ENCODE measurements at regions not wholly inside any gene's neighbourhood (a gene's known extent, or its start where the extent isn't known, plus 50 kb on each side); places are given as distances from the start of the nearest gene placed in this dataset.

DNA sequence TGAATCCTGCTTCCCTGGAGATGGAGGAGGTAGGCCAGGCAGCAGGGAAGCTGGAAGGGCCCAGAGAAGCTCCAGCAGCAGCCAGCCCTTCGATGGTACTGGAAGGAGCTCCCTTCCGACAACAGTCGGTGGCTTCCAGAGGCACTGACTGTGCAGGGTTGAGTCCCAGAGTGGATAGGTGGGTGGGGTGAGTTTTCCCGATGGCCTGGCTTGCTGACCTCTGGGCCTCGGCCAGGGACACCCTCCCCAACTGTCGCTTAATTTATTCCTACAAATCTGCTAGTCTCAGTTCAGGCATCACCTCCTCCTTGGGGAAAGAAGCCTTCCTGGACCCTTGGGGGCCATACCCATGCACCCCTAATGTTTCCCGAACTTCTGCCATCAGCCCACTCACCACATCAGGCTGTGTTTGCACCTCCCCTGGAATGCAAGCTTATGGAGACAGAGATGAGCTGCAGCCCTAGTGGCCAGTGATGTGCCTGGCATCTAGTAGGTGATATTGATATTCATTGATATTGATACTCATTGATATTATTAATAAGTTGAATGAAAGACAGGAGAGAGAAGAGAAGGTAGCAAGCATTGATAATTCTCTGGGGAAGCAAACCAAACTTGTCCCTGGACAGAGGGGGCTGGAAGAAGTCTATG is 104.6 kb upstream of the BOD1 start:
- DNase-seq, result no peak

DNA sequence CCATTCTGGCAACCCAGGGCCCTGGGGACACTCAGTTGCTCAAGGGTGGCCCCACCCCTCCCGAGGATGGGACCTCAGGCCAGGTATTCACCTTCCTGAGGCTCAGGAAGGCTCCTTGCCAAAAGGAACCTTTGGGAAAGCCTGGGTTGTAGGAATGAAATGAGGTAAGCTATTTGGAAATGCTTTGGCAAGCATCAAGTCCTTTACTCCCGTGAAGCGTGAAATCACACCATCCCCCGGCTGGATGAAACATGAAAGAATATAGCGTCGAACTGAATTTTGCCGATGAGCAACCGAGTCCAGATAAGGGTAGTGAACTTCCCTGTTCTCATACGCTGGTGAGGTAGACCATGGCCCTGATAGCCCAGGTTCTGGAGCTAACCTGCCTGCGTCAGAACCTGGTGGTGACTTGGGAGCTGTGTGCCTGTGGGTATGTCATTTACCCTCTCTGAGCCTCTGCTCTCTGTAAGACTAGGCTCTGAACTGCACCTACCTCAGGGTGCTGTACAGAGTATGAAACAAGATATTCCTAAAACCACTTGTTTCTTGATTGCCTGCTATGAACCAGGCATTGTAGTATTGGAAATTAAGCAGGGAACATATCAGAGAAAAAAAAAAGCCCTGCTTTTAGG is 105.3 kb upstream of the BOD1 start:
- DNase-seq, result no peak

DNA sequence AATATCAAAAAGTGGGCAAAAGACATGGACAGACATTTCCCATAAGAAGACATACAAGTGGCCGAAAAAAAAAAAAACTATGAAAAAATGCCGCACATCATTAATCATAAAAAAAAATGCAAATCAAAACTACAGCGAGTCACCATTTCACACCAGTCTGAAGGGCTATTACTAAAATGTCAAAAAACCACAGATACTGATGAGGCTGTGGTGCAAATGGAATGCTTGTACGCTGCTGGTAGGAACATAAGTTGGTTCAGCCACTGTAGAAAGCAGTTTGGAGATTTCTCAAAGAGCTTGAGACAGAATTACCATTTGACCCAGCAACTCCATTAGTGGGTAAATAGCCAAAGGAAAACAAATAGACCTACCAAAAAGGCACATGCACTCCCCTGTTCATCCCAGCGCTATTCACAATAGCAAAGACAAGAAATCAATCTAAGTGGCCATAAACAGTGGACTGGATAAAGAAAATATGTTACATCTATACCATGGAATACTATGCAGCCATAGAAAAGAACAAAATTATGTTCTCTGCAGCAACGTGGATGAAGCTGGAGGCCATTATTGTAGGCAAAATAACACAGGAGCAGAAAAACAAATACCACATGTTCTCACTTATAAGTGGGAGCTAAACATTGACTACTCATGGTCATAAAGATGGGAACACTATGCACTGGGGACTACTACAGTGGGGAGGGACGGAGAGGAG is 110.6 kb upstream of the BOD1 start:
- DNase-seq, result no peak

DNA sequence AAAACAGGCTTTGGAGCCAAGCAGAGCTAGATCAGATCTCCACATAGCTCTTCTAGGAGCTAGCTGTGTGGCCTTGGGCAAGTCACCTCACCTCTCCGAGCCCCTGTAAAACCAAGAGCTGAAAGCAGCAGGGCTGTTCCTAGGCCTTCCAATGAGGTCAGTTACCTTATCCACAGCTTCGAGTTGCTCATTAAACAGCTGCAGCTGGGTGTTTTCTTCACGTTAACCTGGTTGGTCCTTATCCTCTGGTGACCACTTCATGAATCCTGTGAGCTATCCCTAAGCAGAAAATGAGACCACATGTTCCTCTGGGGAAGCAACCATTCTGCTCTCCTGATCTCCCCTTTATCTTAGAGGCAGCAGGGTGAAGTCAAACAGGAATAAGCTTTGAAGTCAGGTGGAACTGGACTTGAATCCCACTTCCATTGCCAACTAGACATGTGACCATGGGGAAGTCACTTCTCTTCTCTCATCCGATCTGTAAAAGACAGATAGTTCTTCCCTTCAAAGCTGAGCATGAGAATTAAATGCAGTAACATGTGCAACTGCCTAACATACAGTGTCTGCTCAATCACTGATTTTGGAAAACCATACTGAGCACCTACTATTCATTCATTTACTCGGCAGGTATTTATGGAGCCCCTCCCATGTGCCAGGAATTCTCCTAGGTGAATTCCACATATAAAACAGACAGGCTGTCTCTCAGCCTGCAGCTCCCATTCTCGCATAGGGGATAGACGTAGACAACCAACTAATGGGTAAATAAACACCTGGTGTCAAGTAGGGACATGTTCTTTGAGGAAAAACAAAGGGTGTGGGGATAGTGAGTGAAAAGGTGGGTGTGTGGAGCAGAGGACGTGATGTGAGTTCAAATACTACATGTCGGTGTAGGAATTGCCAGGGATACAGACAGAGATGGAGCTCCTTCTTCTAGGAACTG is 111.7 kb upstream of the BOD1 start:
- DNase-seq, result no peak

DNA sequence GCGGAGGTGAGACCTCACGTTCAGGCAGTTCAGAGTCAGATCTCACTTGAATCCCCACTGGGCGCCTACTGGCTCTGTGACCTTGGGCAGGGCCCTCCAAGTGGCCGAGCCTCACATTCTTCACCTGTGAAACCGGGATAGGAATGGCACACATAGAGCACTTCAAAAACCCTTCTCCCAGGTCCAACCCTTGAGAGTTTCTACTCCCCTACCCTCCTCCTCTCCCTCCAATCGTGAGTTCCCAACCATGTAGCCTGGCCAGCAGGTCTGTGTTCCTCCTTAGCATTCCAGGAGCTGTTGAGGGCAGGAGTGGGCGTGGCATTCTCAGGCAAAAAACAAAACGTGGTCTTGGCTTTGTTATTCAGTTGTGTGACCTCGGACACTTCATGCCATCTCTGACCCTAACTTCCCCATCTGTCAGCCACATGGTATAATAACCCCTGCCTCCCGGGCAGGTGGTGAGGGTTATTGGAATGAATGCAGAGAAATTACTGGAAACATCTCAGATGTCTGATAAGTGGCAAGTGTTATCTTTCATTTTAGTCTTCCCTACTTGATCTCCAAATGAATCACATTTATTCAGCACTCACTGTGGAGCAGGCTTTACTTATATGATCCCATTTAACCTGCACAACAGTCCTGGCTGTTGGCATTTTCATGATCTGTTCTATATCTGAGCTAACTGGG is 112.8 kb upstream of the BOD1 start:
- no peak for DNase-seq

DNA sequence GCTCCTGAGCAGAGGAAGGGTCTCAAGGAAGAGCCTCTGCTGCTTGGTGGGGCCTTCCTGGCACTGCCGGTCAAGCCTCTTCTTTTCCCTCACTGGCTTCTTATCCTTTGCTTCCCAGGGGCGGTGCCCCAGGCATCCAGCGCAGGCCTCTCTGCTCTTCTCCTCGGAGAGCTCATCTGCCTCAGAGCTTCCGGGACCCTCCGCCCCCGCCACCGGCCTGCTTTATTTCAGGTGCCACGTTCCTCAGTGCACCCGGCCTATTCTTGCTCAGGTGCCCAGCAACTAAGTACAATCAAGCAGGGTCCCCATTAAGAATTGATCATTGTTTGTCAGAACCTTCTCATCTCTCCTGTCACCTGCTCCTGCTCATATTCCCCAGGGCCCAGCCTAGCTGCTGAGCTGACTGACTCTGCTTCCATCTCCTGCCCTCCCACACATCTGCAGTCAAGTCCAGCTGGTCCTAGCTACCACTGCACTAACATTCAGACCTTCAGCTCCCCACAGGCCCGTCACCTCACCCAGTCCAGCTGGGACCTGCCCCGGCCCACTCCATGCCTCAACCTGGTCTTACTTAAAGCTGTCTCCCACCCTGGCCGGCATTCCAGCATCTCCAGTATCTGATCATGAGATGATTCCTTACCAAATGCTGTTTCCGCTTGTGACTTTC is 114.3 kb upstream of the BOD1 start:
- DNase-seq, result no peak

DNA sequence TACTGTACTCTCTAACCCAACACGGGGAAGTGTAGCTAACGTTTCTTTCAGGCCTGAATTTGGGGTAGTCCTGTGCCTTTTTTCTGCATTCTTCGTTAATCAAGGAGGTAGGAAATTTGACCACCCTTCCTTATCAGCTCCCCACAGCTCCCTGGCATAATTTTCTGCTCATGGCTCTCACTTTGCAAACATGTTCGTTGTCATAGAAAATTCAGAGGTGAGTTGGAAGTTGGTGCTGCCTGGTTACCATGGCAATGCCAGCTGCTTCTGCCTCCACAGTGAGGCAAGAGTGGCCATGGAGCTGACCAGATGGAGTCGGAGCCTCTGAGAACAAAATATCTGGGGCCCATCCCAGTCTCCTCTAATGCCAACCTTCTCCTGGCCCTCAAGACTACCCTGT is 116.6 kb upstream of the BOD1 start:
- DNase-seq, result peak; percentile 9

DNA sequence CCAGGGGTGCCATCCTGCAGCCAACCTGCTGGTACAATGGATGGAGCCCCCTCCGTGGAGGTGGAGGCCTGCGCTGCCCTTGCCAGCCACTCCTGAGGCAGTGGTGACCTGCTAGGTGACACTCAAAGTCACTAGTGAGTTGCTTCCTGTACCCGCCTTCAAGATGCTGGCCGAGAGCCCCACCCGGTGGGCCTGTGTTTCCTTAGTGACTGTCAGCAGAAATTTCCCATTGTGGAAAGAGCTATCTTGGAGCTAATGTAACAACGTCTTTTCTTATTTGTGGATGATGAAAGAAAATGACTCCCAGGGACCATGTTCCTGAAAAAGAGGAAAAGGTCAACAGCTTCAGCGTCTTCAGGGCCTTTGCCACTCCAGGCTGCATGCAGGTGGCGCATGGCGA is 117.0 kb upstream of the BOD1 start:
- DNase-seq, result no peak

DNA sequence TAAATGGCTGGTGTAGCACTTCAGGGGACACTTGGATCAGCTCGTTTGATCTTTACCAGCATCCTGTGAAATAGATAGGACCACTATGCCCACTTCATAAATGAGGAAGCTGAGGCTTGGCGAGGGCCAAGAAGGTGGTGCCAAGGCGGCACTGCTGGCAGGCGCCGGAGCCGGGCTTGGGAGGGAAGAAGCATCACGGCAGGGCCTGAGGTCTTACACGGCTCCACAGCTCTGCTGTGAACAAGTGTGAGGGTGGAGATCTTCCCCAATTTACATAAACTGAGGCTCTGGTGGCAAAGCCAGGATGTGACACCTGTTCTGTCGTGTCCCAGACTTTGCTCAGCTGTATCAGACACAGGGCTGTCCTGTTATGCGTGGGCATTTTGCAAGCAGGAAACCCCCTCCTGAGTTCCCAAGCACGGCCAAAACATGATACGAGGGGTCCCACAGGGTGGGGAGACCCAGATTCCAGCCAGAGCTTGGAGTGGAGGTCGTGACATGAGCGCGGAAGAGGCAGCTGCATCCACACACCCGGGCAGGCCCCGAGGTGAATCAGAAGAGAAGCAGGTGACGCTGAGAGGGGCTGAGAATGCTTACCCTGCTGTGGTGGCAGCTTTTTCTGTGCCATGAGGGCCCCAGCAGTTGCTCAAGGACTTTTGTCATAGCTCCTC is 117.5 kb upstream of the BOD1 start:
- no peak for DNase-seq

DNA sequence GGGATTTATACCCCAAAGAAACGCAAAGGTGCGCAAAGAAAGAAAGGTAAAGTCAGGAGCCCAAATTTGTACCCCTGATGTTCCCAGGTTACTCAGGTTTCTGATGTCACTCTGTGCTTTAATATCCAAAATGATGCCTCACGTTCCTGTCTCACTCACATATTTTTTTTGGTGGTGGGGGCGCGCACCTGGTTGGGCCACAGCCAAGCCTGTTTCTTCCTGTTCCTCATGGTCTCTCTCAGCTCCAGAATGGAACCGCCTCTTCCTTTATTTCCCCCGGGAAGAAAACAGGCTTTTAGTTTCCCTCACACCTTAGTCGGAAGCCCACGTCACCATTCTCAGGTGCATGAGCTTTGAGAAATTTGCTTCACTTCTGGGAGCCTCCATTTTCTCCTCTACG is 118.3 kb upstream of the BOD1 start:
- DNase-seq, result no peak

DNA sequence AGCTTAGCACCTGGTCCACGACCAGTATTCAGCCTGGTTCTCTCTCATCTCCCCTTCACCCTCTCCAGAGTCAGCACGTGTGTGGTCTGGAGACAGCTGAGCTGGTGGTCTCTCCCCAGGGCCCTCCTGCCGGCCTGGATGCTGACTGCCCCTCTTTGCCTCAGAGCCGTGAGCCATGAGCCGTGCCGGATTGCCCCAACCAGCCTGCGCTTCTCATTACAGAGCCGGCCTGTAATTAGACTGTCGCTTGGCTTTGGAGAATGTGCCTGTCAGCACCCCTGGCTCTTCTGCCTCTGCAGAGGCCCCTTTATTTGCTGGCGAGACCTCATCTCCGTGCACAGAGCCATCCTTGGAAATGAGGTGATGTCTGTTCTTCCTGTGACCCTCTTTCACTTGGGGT is 118.7 kb upstream of the BOD1 start:
- no peak for DNase-seq

DNA sequence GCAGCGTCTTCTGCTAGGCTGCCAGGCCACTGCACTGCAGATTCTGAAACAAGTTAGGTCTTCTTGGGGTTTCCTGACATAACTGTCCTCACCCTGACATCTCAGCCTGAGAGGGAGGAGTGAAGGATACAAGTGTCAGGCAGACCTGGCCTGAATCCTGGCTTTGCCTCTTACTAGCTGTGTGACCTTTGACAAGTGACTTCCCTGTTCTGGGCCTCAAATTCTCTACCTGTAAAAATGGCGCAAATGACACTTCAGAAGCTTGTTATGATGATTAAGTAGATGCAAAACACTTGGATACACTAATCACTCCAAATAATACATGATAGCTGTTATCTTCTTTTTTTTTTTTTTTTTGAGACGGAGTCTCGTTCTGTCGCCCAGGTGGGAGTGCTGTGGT is 119.2 kb upstream of the BOD1 start:
- no peak for DNase-seq

DNA sequence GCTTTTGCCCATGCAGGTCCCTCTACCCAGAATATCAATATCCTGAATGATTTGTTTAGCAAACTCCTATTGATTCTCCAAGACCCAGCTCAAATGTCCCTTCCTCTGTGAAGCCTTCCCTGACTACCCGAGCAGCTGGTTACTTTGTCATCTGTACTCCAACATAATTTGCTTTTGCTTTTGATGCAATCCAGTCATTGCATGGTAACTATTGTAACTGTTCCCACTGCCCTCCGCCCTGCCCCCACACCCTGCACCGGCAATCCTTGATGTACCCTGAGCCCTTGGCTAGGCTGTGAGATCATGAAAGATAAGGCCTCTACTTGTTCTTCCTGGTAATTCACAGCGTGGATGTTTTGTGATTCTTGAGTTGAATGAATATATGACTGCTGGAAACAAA is 119.9 kb upstream of the BOD1 start:
- DNase-seq, result no peak

DNA sequence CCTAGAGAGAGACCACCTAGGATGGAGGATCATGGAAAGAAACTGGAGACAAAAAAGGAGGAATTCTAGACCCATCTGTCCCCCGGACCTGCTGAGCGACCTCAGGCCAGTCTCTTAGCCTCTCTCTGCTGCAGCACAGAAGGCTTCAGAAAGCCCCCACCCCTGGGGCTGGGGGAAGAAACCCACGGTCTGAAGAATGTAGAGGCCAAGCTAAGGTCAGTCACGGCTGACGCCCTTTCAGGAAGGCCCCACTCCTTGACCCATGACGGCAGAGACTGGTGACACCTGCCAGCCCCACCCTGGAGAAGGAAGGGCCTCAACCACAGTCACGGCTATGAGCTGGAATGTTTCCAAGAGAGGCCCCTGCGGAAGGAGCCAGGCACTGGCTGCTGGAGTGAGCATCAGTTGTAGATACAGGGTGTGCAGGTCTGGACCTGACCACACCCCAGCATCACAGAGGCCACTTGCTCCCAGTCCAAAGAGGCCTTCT is 120.5 kb upstream of the BOD1 start:
- no peak for DNase-seq

DNA sequence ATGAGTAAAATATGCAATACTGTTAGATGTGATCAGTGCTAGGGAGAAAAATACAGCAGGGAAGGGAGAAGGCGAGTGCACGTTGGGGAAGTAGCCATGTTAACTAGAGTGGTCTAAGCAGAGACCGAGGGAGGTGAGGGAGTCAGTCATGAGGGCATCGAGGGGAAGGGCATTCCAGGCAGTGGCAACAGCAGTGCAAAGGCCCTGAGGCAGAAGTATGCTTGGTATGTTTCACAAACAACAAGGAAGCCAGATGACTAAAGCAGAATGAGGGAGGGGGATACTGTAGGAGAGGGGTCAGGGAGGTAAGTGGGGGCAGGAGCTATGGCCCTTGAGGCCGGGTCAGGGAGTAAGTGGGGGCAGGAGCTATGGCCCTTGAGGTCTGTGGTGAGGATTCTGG is 123.3 kb upstream of the BOD1 start:
- DNase-seq, result no peak

DNA sequence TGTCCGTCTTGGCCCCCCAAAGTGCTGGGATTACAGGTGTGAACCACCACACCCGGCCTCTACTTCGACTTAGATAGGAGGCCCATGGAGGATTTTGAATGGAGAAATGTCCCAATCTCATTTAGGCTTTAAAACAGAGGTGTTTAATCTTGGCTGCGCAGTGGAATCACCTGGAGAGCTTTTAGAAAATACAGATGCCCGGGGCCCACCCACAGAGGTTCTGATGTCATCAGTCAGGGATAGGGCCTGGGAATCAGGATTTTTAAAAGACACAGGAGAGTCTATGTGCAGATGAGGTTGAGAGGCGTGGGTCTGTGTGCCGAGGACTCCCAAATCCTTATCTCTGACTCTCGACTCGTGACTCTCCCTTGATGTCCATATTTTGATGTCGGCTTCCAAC is 124.0 kb upstream of the BOD1 start:
- no peak for DNase-seq

DNA sequence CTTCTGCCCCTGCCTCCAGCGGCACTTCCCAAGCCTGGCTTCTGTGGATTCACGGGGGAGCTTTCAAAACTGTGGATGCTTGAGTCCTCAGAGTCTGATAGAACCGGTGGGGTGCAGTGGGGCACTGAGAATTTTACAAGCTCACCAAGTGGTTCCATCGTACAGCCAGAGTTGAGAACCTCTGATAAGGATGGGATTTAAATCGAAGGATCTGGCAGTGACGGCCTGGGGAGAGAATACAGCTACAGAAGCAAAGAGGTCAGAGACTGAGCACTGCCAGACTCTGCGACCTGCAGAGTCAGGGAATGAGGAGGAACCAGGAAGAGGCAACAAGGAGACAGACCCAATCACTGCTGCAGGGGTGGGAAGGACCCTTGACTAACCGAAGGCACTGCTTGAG is 124.6 kb upstream of the BOD1 start:
- DNase-seq, result no peak

DNA sequence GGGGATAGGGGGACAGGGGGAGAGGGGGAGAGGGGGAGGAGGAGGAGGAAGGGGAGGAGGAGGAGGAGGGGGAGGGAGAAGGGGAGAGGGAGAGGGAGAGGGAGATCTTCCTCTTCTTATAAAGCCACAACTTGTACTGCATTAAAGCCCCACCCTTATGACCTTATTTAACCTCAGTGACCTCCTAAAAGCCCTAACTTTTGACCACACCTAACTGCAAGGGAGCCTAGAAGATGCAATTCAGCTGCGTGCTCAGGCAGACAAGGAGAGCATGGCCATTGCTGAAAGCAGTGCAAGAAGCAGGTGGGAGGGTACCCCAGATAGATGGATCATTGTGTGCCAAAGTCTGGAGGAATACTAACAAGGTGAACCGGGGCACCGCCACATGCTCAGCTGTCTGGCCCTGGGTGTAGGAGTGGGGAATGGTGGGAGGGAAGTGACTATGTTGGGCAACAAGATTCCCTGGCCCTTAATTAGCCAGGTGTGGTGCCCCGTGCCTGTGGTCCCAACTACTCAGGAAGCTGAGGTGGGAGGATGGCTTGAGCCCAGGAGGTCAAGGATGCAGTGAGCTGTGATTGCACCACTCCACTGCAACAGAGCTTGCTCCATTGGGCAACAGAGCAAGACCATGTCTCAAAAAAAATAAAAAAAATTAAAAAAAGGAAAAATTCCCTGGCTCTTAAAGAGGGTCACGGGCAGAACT is 125.4 kb upstream of the BOD1 start:
- no peak for DNase-seq

DNA sequence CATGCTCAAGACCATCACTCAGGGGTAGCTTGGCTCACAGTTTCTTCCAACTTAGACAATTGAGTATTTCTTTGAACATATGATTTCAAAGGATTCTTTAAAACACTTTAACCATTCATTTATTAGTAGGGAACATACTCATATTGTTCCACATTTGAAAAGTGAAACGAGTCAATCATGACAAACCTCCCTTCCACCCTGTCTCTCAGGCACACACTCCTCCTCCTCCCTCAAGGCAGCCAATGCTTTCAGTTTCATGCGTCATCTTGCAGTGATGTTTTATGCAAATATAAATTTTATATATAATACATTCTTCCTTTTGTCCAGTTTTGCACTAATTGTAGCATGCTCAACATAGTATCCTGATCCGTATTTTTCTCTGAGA is 126.0 kb upstream of the BOD1 start:
- DNase-seq, result no peak

DNA sequence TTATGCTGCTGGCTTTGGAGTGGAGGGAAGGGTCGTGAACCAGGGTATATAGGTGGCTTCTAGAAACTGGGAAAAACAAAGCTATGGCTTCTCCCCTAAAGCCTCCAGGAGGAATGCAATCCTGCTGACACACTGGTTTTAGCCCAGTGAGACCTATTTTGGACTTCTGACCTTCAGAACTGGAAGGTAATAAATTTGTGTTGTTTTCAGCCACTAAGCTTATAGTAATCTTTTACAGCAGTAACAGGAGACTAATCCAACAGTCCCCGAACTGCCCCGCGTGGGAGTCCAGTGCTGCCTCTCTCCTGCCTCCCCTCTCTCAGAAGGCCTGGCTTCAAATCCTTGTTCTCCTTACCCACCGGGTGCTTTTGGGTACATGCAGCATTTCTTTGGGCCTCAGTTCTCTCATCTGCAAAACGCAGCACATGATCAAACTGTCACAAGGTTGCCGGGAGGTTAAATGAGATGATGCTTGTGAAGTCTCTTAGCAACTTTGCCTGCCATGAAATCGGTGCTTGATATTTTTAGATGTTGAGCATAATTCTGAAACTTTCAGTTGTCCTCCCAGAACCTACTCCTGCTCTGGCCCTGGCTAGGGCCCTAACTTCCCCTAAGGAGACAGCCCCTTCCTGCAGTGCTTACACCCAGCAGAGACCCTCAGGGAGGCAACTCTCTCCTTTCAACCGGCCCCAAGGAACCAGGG is 127.3 kb upstream of the BOD1 start:
- DNase-seq, result no peak

All from NCI-H1092 treated with DMSO at 0.1 percent for 48 hours (cell line).